ENCODE measurements at regions not wholly inside any gene's neighbourhood (a gene's known extent, or its start where the extent isn't known, plus 50 kb on each side); places are given as distances from the start of the nearest gene placed in this dataset.

- TF ChIP-seq POLR2A (IDR thresholded peaks at IDR 0.05) (no peak), CTCF (IDR thresholded peaks at IDR 0.05) (peak; percentile 55 to 85 (median 79)), POLR2AphosphoS5 (IDR thresholded peaks at IDR 0.05) (no peak), EP300 (IDR thresholded peaks at IDR 0.05) (no peak)
Observed at GRCh38 chr3:106609666-106610301, 741.0 kb upstream of the CBLB start.

Data from upper lobe of left lung (tissue), 4 donors.